Neuron (in vitro differentiated cells): ENCODE measurements at regions not wholly inside any gene's neighbourhood (a gene's known extent, or its start where the extent isn't known, plus 50 kb on each side); places are given as distances from the start of the nearest gene placed in this dataset.
A peak's percentile ranks its signal among the peaks of the same experiment; 100 is the strongest.

Experiments used
- H2AFZ ChIP-seq: one replicate; pipeline ENCODE4 v1.6.1; 2013; ENCODE audit warnings: low read depth, mild to moderate bottlenecking, inconsistent platforms, low read length, moderate library complexity
- H3K27me3 ChIP-seq: one replicate; pipeline ENCODE4 v1.6.1; 2013; ENCODE audit warnings: low read length; ENCODE audit not compliant: insufficient read depth
- H3K36me3 ChIP-seq: one replicate; pipeline ENCODE4 v1.6.1; 2013; ENCODE audit warnings: low read length; ENCODE audit not compliant: insufficient read depth
- H3K4me1 ChIP-seq: one replicate; pipeline ENCODE4 v1.6.1; 2013; ENCODE audit warnings: low read length; ENCODE audit not compliant: insufficient read depth
- H3K4me3 ChIP-seq: 2 replicates; pipeline ENCODE4 v1.5.1; 2013; ENCODE audit warnings: mild to moderate bottlenecking, low read length, moderate library complexity
- H3K9me3 ChIP-seq: one replicate; pipeline ENCODE4 v1.6.1; 2013; ENCODE audit warnings: low read length

DNA sequence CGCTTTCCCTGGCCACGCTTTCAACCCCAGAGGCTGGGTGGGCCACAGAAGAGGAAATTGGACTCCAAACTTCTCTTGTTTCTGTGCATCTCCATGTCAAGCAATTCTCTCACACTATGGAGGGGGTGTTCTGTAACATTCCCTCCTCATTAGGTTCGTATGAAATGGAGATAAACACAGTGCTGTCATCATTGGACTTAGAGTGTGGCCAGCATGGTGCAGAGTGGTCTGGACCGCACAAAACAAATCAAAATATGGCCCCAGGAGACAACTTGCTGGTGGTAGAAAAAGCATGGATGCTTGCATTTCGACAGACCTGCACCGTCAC, 655.2 kb downstream of the BNC2 start:
- Histone ChIP-seq H3K4me3 (no peak overlapping the region), H3K9me3 (no peaks in the 10 kb centered on the region), H3K27me3 (no peaks in the 10 kb centered on the region), H3K4me1 (peaks cover 8% of the 10 kb centered on the region), H2AFZ (no peak overlapping the region), H3K36me3 (no peaks in the 10 kb centered on the region)

DNA sequence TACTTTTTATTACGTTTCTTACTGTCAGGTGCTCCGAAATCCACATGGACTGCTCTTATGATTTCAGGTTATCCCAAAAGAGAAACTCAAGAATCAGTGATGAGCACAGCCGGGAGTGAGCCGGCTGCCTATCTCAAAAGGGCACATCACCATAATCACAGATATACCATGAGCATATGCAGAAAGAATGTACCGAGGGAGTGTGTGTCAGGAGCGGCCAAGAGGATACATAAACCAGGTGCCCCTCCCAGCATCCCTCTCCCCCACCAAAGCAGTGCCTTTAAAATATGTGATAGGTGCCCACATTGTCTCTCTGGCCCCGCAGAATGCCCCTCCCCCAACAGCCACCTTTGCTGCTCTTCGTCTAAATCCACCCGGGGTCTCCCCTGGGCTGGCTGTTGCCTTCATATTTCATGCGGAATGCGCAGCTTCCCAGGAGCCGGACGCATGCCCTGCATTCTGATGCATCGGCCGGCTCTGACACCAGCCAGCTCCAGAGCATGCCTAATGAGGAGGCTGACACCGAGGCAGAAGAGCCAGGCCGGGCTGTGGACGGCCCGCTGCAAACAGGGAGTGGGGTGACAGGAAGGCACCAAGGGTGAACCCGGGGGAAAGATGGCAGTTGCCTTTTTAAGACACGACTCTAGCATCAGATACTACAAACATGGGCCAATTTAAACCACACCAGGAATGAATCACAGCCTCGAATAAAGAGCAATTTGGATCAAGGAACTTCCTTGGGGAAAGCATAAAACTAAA, 652.3 kb downstream of the BNC2 start:
- Histone ChIP-seq H3K9me3 (no peaks in the 10 kb centered on the region), H3K4me1 (peaks cover 8% of the 10 kb centered on the region), H3K4me3 (no peak overlapping the region), H2AFZ (no peak overlapping the region), H3K27me3 (no peaks in the 10 kb centered on the region), H3K36me3 (no peaks in the 10 kb centered on the region)

DNA sequence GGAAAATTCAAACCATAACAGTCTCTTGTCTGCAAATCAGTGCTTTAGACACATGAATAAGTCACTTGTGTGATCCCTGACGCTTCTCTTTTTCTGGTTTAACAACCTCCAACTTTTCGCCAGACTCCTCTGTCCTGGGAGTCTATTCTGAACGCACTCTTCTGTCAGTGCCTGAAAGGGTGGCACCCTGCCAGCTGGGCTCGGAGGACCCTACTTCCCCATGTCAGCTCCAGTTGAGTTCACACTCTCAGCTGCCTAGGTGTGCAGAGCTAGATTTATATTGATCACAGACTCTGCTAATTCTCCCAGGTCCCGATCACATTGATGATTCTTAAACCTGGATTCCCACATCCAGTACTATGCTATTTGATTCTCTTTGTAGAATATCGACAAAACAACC, 649.1 kb downstream of the BNC2 start:
- Histone ChIP-seq H3K4me1 (peaks cover 8% of the 10 kb centered on the region), H3K9me3 (no peaks in the 10 kb centered on the region), H3K36me3 (no peaks in the 10 kb centered on the region), H3K27me3 (no peaks in the 10 kb centered on the region), H2AFZ (no peak overlapping the region), H3K4me3 (no peak overlapping the region)

DNA sequence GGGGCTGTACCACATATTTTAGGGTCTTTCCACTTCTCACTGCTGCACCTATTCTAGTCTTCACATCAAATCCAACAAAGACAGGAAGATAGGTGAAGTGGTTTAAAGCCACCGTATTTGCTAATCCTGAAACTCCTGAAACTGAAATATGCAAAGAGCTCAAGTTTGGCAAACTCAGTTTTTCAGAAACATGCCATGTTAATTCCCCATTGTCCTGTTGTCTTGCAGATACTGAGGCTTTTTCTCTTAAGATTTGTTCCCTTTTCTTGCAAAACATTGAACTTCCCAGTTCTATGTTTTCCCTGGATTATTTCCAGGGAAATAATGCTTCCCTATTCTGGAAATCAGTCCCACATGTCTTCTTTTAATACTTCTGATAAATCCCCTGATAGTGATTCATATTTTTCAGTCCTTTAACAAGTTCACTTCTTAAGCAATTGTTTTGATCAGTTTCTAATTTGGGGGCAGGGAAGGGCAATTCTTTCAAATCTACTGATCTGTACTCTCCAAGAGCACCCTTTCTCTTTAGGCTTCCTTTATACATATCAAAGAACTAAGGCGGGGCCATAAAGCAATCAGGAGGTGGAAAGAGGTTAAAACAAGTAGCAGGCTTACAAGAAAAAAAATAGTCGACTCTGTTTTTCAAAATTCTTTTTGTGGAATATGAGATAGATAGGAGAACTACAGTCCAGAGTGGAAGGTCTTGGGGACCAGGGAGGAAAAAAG, 648.5 kb downstream of the BNC2 start:
- Histone ChIP-seq H3K4me1 (peaks cover 8% of the 10 kb centered on the region), H3K36me3 (no peaks in the 10 kb centered on the region), H2AFZ (no peak overlapping the region), H3K27me3 (no peaks in the 10 kb centered on the region), H3K4me3 (no peak overlapping the region), H3K9me3 (no peaks in the 10 kb centered on the region)

DNA sequence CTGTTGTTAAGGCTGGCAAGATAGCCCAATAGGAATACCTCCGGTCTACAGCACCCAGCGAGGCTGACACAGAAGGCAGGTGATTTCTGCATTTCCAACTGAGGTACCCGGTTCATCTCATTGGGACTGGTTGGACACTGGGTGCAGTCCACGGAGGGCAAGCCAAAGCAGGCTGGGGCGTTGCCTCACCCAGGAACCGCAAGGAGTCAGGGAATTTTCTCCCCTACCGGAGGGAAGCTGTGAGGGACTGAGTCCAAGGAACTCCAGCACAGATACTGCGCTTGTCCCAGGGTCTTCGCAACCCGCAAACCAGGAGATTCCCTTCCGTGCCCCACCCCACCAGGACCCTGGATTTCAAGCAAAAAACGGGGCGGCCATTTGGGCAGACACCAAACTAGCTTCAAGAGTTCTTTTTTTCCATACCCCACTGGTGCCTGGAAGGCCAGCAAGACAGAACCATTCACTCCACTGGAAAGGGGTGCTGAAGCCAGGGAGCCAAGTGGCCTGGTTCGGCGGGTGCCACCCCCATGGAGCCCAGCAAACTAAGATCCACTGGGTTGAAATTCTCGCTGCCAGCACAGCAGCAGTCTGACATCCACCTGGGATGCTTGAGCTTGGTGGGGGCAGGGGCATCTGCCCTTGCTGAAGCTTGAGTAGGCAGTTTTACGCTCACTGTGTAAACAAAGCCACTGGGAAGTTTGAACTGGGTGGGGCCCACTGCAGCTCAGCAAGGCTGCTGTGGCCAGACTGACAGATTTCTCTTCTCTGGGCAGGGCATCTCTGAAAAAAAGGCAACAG, 647.2 kb downstream of the BNC2 start:
- H3K4me3 ChIP-seq = no peak overlapping the region
- H3K9me3 ChIP-seq = no peaks in the 10 kb centered on the region
- no peaks in the 10 kb centered on the region for H3K27me3 ChIP-seq
- peaks cover 2% of the 10 kb centered on the region for H3K4me1 ChIP-seq
- H2AFZ ChIP-seq = no peak overlapping the region
- no peaks in the 10 kb centered on the region for H3K36me3 ChIP-seq

DNA sequence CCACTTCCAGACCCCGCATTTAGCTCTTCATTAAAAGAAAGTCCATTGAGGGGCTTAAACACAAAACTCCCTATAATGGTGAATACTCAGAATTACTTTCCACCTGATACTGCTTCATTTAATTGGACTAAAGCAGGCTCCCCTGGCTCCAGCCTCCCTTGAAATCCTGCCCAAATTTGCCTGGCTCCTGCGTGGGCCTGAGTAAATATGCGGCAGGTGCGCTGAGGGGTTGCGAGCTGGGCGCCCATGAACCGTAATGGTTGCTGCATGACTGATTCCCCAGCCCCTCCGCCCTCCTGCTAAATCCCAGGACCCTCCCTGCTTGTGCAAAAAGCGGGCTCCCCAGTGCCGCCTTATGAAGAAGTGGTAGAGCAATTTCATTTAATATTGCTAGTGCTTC, 639.7 kb downstream of the BNC2 start:
- no peaks in the 10 kb centered on the region for H3K9me3 ChIP-seq

DNA sequence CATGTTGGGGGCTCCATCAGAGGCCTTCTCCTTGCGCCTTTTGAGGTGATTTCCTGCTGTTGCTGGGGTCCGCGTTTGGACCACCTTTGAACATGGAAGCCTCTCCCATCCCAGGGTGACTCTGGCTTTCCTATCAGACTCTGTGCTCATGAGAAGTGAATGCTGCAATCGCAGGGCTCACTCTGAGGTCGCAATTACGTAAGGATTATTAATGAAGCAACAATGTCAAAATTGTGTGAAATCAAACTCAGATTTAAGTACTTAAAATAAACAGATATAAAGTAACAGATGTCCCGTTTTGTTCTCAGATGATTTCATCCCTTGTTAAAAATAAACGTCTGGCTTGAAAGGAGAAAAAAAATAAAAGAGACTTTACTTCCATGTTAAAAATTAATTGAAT, 634.2 kb downstream of the BNC2 start:
- Histone ChIP-seq H3K9me3 (no peaks in the 10 kb centered on the region), H3K4me3 (no peak overlapping the region), H2AFZ (no peak overlapping the region), H3K36me3 (no peaks in the 10 kb centered on the region), H3K4me1 (peaks cover 4% of the 10 kb centered on the region), H3K27me3 (no peaks in the 10 kb centered on the region)

More for the DNA sequence above, 639.7 kb downstream of the BNC2 start:
- H3K27me3 ChIP-seq = no peaks in the 10 kb centered on the region
- no peaks in the 10 kb centered on the region for H3K4me1 ChIP-seq
- H2AFZ ChIP-seq = no peak overlapping the region
- no peak overlapping the region for H3K4me3 ChIP-seq
- no peaks in the 10 kb centered on the region for H3K36me3 ChIP-seq

DNA sequence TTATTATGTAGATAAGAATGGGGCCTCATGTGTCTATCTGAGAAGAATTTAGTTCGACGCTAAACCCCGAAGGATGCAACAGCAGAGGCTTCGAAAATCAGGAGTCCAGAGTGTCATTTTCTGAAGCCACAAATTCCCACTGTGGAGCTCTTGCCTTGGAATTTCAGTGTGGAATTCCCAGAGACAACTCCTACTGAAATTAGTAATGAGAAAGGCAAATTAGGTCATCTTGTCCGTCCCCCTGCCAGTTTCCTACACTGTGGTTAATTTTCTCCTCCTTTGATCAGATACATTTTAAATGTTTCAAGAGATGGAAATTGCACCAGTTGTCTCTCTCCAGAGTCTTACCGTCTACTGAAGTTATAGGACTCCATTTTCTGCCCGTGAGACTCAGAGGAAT, 633.6 kb downstream of the BNC2 start:
- Histone ChIP-seq H3K4me1 (peaks cover 10% of the 10 kb centered on the region), H3K4me3 (no peak overlapping the region), H3K36me3 (no peaks in the 10 kb centered on the region), H3K9me3 (no peaks in the 10 kb centered on the region), H3K27me3 (no peaks in the 10 kb centered on the region), H2AFZ (no peak overlapping the region)

DNA sequence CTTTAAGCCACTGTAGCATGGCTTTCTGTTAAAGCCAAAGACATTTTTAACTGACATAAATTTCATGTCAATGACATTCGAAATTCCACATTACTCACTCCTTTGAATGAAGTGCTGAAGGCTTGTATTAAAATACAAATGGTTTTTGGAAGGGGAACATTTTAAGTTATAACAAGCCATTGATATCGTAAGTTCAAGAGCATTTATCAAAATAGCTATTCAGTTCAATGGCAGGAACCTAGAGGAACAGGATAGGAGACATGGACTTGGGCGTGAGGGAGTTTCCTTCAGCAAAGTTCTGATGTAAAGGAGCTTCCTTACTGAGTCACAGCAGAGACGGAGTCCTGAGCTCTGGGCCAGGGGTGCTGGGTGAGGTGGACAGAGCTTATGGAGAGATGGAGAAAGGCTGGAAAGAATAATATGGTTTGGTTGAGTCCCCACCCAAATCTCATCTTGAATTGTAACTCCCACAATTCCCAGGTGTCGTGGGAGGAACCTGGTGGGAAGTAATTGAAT, 631.8 kb downstream of the BNC2 start:
- Histone ChIP-seq H3K36me3 (no peaks in the 10 kb centered on the region), H2AFZ (no peak overlapping the region), H3K4me1 (peaks cover 22% of the 10 kb centered on the region), H3K4me3 (no peak overlapping the region), H3K27me3 (no peaks in the 10 kb centered on the region), H3K9me3 (no peaks in the 10 kb centered on the region)

DNA sequence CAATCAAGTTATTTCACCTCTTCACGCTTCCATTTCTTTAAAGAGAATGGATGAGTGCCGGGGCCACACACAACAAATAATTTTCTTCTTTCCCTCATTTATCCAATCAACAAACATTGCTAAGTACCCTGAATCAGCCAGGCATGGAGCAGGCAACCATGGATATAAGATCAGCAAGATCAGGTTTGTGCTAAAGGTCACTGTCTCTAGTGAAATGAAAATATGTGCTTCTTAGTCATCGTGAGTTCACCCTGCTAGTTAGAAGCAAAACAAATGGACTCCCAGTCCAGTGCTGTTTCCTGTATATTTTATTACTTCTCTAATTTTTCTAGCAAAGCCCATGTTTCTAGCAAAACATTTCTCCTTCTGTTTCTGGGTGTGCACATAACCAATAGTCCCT, 629.2 kb downstream of the BNC2 start:
- Histone ChIP-seq H3K4me3 (no peak overlapping the region), H2AFZ (no peak overlapping the region), H3K9me3 (no peaks in the 10 kb centered on the region), H3K4me1 (peaks cover 28% of the 10 kb centered on the region), H3K27me3 (no peaks in the 10 kb centered on the region), H3K36me3 (no peaks in the 10 kb centered on the region)

DNA sequence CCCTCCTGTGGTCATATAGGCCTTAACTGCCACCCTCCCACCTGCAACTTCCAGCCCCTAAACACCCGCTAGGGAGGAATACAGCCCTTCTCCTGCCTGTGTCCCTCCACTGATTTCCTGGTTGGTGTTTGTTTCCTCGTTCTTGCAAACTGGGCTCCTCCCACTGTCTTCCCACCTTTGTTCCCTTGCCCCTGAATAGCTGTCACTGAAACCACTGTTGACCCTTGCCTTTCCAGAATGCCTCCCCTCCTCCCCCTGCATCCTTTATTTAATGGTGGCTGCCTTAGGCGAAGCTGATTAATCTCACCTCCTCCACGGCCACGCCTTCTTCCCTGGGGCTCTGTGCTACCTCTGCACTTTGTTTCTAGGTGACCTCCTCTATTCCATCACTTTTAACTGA, 626.7 kb downstream of the BNC2 start:
- Histone ChIP-seq H3K4me3 (no peak overlapping the region), H2AFZ (peak overlapping the region; percentile 12), H3K9me3 (no peaks in the 10 kb centered on the region), H3K27me3 (no peaks in the 10 kb centered on the region), H3K36me3 (no peaks in the 10 kb centered on the region), H3K4me1 (peaks cover 28% of the 10 kb centered on the region)

DNA sequence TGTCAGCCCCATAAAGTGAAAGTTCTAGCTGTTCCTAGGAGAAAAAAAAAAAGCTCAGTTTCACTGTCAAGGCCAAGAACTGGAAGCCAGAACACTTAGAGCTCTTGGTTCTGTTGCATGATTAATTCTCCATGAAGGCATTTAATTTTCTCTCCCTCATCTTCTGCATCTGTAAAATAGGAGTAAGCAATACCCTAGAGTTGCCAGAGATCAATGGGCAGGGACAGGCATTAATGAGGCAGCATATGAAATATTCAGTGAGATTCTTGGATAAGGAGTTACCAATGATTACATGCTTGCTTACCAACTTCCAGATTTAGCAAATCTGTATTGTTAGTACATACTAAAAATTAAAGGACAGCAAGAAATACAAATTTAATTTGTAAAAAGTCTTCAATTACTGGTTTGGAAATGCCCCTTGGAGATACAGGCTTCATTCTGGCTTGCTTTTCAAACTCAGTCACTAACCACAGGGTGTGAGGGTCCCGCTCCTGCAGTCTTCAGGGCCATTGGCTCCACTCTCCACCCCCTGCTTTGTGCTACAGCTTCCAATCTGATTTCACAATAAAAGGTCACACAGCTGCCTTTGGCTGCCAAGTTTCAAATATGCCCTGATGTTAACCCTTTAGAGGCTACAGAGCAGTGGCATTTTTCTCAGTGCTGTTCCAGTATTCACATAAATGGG, 624.6 kb downstream of the BNC2 start:
- Histone ChIP-seq H2AFZ (no peak overlapping the region), H3K4me3 (no peak overlapping the region), H3K4me1 (peaks cover 28% of the 10 kb centered on the region), H3K36me3 (no peaks in the 10 kb centered on the region), H3K9me3 (no peaks in the 10 kb centered on the region), H3K27me3 (no peaks in the 10 kb centered on the region)

DNA sequence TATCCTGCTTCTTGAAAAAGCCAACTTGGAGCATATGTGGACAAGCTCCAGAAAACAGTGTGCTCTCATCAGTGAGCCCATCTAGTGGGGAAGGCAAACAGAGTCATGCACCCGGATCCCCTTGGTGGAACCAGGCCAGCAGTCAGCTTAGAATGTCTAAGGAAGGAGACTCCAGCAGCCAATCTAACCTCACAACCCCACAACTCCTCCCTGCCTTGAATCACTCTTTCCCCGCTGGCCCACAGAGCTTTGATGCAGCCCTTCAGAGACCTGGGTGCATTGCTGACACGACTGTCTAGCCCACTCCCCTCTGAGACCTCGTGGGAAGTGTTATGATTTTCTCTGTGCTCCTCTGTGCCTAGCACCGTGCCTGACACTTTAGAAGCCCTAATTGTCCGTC, 623.7 kb downstream of the BNC2 start:
- Histone ChIP-seq H3K36me3 (no peaks in the 10 kb centered on the region), H3K27me3 (no peaks in the 10 kb centered on the region), H2AFZ (no peak overlapping the region), H3K4me3 (no peak overlapping the region), H3K9me3 (no peaks in the 10 kb centered on the region), H3K4me1 (peaks cover 19% of the 10 kb centered on the region)
